Prostate gland (tissue), 2 donors: ENCODE measurements at regions not wholly inside any gene's neighbourhood (a gene's known extent, or its start where the extent isn't known, plus 50 kb on each side); places are given as distances from the start of the nearest gene placed in this dataset.

Experiments used
- CTCF ChIP-seq, 4 experiments: fragments of 200-600 bp in 2 of 4; fragments of 450-650 bp in 2 of 4; sonication (generic) in 2 of 4; IDR thresholded peaks; 1 replicate in 3 of 4; 2 replicates in 1 of 4; pipeline ENCODE4 v1.5.1; 2016 to 2019; ENCODE audit warnings: antibody characterized with exemption in 4 of 4, mild to moderate bottlenecking in 2 of 4, moderate library complexity in 2 of 4
- POLR2AphosphoS5 ChIP-seq: sonication (generic); formaldehyde crosslinking; IDR thresholded peaks from one replicate; pipeline ENCODE4 v1.6.1; 2017; ENCODE audit warnings: antibody characterized with exemption

GRCh38 chr6:6405031-6405430 lies 84.6 kb upstream of the F13A1 start:
- TF ChIP-seq CTCF (IDR thresholded peaks at IDR 0.05) (no peak), POLR2AphosphoS5 (no peak)
